ENCODE measurements at regions not wholly inside any gene's neighbourhood (a gene's known extent, or its start where the extent isn't known, plus 50 kb on each side); places are given as distances from the start of the nearest gene placed in this dataset.

DNA sequence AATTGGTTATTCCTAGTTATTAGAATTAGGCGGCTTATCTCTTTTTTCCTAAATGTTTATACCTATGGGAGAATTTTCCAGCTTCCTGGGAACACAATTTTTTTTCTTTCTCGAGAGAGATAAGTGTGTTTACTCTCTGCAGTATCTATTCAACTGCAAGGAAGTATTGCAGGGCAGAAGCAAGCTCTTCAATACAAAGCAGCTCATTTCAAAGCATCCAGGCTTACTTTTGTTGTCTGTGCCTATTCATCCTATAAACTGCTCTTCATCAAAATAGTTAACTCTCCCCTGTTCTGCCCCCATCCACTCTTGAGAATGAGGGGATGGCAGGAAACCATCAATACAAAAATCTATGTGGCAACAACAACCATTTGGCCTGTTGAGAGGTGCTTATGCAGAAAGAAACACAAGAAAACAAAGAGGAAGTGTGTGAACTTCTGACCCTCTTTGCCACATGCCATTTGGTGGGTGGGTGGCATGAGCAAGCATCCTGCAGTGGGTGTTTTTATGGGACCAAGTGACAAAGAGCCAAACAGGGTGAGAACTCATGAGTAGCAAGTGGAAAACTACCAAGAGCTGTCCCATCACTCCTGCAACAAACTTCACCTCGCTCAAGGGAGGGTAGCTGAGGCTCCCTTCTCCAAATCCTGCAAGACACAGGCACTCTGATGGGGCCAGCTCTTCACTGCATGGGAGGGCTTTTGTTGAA is 50.6 kb upstream of the MRPS6 start:
- H3K9ac ChIP-seq (ENCODE audit: low read depth, low read length), result no peak overlapping the region
- WGBS, result 64% methylated on average over 3 of the region's 3 CpGs
- H3K27ac ChIP-seq (ENCODE audit: low read depth, low read length), result no peak overlapping the region
- H3K36me3 ChIP-seq (ENCODE audit: insufficient read depth, low read length), result no peaks in the 10 kb centered on the region
- H3K27me3 ChIP-seq (ENCODE audit: insufficient read depth, low read length), result no peaks in the 10 kb centered on the region
- H3K9me3 ChIP-seq (ENCODE audit: insufficient read depth, low read depth, low read length), result peaks cover 4% of the 10 kb centered on the region; the same call in 1 of the 2 replicates
- H3K4me1 ChIP-seq (ENCODE audit: insufficient read depth, low read length), result peaks cover 24% of the 10 kb centered on the region
- no peak overlapping the region for H3K4me3 ChIP-seq (ENCODE audit: low read length)

DNA sequence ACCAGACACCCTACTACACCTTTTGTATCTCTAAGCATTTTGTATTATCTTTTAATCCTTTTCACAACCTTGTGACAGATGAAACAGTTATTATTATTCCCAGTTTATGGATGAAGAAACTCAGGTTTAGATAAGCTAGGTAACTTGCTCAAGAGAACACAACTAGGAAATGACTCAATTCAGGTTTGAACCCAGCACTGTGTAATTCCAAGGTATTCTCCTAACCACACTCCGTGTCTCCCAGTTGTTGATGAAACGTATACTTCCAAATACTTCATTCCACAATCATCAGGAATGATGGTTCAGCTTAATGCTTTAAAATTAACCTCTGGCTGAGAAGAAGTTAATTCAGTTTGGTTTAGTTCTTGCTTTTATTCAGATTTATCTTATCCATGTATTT is 51.7 kb upstream of the MRPS6 start:
- H3K4me3 ChIP-seq (ENCODE audit: low read length), result no peak overlapping the region
- H3K27ac ChIP-seq (ENCODE audit: low read depth, low read length), result no peak overlapping the region
- no peak overlapping the region for H3K9ac ChIP-seq (ENCODE audit: low read depth, low read length)
- peaks cover 24% of the 10 kb centered on the region for H3K4me1 ChIP-seq (ENCODE audit: insufficient read depth, low read length)
- H3K27me3 ChIP-seq (ENCODE audit: insufficient read depth, low read length), result no peaks in the 10 kb centered on the region
- H3K9me3 ChIP-seq (ENCODE audit: insufficient read depth, low read depth, low read length), result peaks cover 4% of the 10 kb centered on the region; the same call in 1 of the 2 replicates
- 94% methylated on average over 2 of the region's 2 CpGs for WGBS
- no peaks in the 10 kb centered on the region for H3K36me3 ChIP-seq (ENCODE audit: insufficient read depth, low read length)

DNA sequence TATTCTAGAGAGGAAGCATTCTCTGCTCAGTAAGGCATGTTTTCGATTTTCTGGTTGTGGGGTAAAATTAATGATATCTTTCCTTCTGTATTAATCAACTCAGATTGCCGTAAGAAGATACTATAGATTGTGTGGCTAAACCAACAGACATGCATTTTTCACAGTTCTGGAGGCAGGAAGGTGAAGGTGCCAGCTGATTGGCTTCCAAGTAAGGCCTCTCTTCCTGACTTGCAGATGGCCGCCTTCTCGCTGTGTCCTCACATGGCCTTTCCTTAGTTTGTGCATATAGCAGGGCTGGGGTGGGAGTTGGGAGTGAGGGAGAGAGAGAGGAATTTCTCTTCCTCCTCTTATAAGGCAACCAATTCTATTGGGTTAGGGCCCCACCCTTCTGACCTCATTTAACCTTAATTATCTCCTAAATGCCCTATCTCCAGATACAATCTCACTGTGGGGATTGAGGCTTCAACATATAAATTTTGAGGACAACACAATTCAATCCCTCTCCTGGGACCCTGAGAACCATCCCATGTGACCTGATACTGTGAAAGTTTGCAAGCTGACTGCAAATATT is 52.3 kb upstream of the MRPS6 start:
- H3K9ac ChIP-seq (ENCODE audit: low read depth, low read length), result no peak overlapping the region
- no peak overlapping the region for H3K4me3 ChIP-seq (ENCODE audit: low read length)
- H3K27ac ChIP-seq (ENCODE audit: low read depth, low read length), result no peak overlapping the region

DNA sequence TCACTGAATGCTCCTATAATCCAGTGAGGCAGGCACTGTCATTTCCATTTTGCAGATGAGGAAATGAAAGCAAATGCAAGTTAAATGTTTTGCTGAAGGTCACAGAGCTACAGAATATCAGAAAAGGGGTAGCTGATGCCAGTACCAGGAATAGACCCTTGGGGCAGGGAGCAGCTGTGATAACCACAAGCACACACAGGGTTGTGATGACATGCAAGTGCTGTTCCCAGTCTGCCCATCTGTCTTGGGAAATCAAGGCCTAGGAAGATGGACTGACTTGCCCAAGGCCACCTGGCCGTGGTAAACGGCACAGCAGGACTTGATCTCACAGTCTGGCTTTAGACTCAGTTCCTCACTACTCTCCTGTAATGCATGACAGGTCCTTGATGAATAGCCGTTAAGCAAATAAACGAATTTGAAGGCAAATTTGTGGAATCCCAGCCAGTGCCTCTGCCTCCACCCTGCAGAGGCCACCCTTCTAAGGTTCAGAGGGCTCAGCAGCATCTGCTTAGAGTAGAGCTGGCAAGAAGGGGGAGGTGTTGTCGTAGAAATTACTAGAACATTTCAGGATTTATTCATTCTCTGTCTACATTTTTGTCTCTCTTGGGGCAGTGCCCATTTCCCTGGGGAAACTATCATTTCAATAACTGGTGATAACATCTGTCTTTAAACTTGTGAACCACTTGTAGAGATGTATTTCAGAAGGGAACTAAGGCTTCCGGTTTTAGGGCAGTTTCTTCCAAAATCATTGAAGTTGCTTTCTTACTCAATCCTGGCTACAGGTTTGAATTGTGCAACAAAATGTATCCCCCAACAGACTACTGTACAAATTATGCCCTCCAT is 53.2 kb upstream of the MRPS6 start:
- no peak overlapping the region for H3K27ac ChIP-seq (ENCODE audit: low read depth, low read length)
- no peaks in the 10 kb centered on the region for H3K27me3 ChIP-seq (ENCODE audit: insufficient read depth, low read length)
- H3K9ac ChIP-seq (ENCODE audit: low read depth, low read length), result no peak overlapping the region
- H3K4me3 ChIP-seq (ENCODE audit: low read length), result no peak overlapping the region
- H3K4me1 ChIP-seq (ENCODE audit: insufficient read depth, low read length), result peaks cover 24% of the 10 kb centered on the region
- H3K9me3 ChIP-seq (ENCODE audit: insufficient read depth, low read depth, low read length), result peaks cover 4% of the 10 kb centered on the region; the same call in 1 of the 2 replicates
- H3K36me3 ChIP-seq (ENCODE audit: insufficient read depth, low read length), result no peaks in the 10 kb centered on the region
- 76% methylated on average over 6 of the region's 6 CpGs for WGBS

More for the DNA sequence above, 52.3 kb upstream of the MRPS6 start:
- WGBS, result 89% methylated on average over 4 of the region's 4 CpGs
- Histone ChIP-seq H3K4me1 (ENCODE audit: insufficient read depth, low read length) (peaks cover 24% of the 10 kb centered on the region), H3K9me3 (ENCODE audit: insufficient read depth, low read depth, low read length) (peaks cover 4% of the 10 kb centered on the region; the same call in 1 of the 2 replicates), H3K36me3 (ENCODE audit: insufficient read depth, low read length) (no peaks in the 10 kb centered on the region), H3K27me3 (ENCODE audit: insufficient read depth, low read length) (no peaks in the 10 kb centered on the region)

DNA sequence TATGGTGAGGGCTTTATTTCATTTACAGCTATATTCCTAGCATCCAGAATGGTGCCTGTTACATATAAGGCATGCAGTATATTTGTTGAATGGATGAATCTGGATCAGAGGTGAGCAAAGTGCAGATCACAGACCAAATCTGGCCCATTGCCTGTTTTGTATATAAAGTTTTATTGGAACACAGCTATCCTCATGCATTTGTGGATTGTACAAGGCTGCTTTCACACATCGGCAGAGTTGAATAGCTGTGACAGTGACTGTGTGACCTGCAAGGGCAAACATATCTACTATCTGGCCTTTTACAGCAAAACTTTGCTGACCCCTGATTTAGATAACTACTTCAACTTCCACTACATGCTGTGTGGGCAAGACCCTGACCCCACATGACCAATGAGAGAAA is 54.0 kb upstream of the MRPS6 start:
- no peak overlapping the region for H3K27ac ChIP-seq (ENCODE audit: low read depth, low read length)
- peaks cover 24% of the 10 kb centered on the region for H3K4me1 ChIP-seq (ENCODE audit: insufficient read depth, low read length)

DNA sequence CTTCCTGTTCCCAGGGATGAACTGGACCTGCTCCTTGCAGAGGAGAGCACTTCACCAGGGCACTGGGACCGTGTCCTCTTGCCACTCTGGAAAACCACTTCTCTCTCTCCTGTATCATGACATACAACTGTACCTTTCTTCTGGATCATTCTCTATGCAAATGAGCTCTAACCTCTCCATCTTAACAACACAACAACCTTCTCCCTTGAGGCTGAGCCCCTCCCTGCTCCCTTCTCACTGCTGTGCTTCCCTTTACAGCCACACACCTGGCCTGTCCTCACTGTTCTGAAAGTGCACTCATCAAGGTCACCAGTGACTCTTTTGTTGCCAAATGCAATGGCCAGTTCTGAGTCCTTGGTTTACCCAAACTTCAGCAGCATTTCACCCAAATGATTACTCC is 54.5 kb upstream of the MRPS6 start:
- Histone ChIP-seq H3K36me3 (ENCODE audit: insufficient read depth, low read length) (no peaks in the 10 kb centered on the region), H3K27ac (ENCODE audit: low read depth, low read length) (no peak overlapping the region), H3K27me3 (ENCODE audit: insufficient read depth, low read length) (no peaks in the 10 kb centered on the region), H3K9me3 (ENCODE audit: insufficient read depth, low read depth, low read length) (peaks cover 4% of the 10 kb centered on the region; the same call in 1 of the 2 replicates), H3K4me1 (ENCODE audit: insufficient read depth, low read length) (peaks cover 24% of the 10 kb centered on the region), H3K4me3 (ENCODE audit: low read length) (no peak overlapping the region), H3K9ac (ENCODE audit: low read depth, low read length) (no peak overlapping the region)
- WGBS, result 91% methylated on average over 1 of the region's 1 CpG

More for the DNA sequence above, 54.0 kb upstream of the MRPS6 start:
- Histone ChIP-seq H3K27me3 (ENCODE audit: insufficient read depth, low read length) (no peaks in the 10 kb centered on the region), H3K36me3 (ENCODE audit: insufficient read depth, low read length) (no peaks in the 10 kb centered on the region), H3K9ac (ENCODE audit: low read depth, low read length) (no peak overlapping the region), H3K9me3 (ENCODE audit: insufficient read depth, low read depth, low read length) (peaks cover 4% of the 10 kb centered on the region; the same call in 1 of the 2 replicates), H3K4me3 (ENCODE audit: low read length) (no peak overlapping the region)
- 96% methylated on average over 1 of the region's 1 CpG for WGBS

DNA sequence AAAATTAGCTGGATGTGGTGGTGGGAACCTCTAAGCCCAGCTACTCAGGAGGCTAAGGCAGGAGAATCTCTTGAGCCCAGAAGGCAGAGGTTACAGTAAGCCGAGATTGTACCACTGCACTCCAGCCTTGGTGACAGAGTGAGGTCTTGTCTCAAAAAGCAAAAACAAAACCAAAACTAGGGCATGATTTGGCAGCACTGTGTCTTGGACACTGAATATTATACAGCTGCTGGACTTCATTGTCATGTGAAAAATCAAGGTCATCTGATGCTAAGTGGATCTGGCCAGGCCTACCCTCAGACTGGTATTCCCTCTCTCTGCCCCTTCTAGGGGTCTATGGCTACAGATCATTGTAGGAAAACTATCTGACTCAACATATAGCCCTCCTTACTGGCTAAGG is 55.2 kb upstream of the MRPS6 start:
- H3K4me1 ChIP-seq (ENCODE audit: insufficient read depth, low read length), result peaks cover 19% of the 10 kb centered on the region
- H3K4me3 ChIP-seq (ENCODE audit: low read length), result no peak overlapping the region
- 88% methylated on average over 1 of the region's 1 CpG for WGBS
- no peak overlapping the region for H3K27ac ChIP-seq (ENCODE audit: low read depth, low read length)
- no peaks in the 10 kb centered on the region for H3K27me3 ChIP-seq (ENCODE audit: insufficient read depth, low read length)
- no peak overlapping the region for H3K9ac ChIP-seq (ENCODE audit: low read depth, low read length)
- peaks cover 4% of the 10 kb centered on the region; the same call in 1 of the 2 replicates for H3K9me3 ChIP-seq (ENCODE audit: insufficient read depth, low read depth, low read length)
- H3K36me3 ChIP-seq (ENCODE audit: insufficient read depth, low read length), result no peaks in the 10 kb centered on the region

DNA sequence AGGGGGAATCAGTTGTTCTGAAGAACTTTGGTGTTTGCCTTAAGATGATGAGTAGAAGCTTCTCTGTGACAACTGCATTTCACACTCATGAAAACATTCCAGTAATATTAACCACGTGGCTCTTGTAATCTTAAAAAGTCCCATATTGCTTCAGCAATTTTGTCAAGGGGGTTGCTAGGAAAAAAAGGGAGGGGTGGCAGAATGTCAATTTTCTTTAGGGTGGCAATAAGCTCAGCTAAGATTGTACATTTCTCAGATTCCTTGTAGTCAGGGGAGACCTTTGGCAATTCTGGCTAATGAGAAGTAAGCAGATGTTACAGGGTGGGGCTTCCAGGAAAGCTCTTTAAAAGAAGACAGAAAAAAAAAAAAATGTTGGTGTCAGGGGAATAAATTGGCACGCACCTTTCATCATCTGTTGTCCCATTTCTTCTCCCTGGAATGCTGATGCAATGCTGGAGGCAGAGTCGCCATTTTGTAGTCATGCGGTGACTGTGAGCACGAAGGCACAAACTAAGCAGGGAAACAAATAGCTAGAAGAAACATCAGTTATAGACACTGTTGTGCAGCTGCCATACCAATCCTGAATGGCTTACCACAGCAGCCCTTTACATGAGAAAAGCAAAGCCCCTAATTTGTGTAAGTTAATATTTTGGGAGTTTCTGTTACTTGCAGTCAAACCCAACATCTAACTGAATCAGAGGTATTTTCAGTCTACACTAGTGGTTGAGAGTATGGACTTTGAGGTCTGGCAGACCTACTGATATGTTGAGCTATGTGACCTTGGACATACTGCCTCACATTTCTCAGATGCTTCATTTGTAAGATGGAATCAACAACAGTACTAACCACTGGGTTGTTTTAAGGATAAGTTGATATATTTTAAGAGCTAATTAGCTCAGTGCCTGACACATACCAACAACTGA is 56.1 kb upstream of the MRPS6 start:
- Histone ChIP-seq H3K9me3 (ENCODE audit: insufficient read depth, low read depth, low read length) (peaks cover 4% of the 10 kb centered on the region; the same call in 1 of the 2 replicates), H3K36me3 (ENCODE audit: insufficient read depth, low read length) (no peaks in the 10 kb centered on the region), H3K27ac (ENCODE audit: low read depth, low read length) (no peak overlapping the region), H3K27me3 (ENCODE audit: insufficient read depth, low read length) (no peaks in the 10 kb centered on the region), H3K4me1 (ENCODE audit: insufficient read depth, low read length) (peaks cover 10% of the 10 kb centered on the region; the same call in 1 of the 2 replicates), H3K9ac (ENCODE audit: low read depth, low read length) (no peak overlapping the region), H3K4me3 (ENCODE audit: low read length) (no peak overlapping the region)
- WGBS, result 95% methylated on average over 5 of the region's 5 CpGs

DNA sequence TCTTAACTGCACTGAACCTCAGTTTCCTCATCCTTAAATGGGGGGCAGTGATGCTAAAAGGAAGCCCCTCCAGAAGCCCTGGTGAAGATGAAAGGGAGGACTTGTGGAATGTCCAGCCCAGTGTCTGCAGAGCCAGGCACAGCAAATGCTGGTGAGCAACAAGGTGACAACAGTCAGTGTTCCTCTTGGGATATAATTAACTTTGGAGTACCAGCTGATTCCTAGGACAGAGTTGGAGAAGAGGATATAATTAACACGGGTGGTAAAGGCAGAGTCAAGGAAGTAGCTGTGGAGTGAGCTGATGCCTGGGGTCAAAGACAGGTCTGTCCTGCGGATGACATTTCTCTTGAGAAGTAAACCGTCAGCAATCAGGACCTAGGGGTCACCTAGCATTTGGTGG is 60.7 kb upstream of the MRPS6 start:
- WGBS, result 91% methylated on average over 3 of the region's 3 CpGs
- H3K4me3 ChIP-seq (ENCODE audit: low read length), result no peak overlapping the region
- no peaks in the 10 kb centered on the region for H3K9me3 ChIP-seq (ENCODE audit: insufficient read depth, low read depth, low read length)
- no peak overlapping the region for H3K27ac ChIP-seq (ENCODE audit: low read depth, low read length)
- no peak overlapping the region for H3K9ac ChIP-seq (ENCODE audit: low read depth, low read length)
- no peaks in the 10 kb centered on the region for H3K4me1 ChIP-seq (ENCODE audit: insufficient read depth, low read length)
- no peaks in the 10 kb centered on the region for H3K36me3 ChIP-seq (ENCODE audit: insufficient read depth, low read length)
- no peaks in the 10 kb centered on the region for H3K27me3 ChIP-seq (ENCODE audit: insufficient read depth, low read length)

DNA sequence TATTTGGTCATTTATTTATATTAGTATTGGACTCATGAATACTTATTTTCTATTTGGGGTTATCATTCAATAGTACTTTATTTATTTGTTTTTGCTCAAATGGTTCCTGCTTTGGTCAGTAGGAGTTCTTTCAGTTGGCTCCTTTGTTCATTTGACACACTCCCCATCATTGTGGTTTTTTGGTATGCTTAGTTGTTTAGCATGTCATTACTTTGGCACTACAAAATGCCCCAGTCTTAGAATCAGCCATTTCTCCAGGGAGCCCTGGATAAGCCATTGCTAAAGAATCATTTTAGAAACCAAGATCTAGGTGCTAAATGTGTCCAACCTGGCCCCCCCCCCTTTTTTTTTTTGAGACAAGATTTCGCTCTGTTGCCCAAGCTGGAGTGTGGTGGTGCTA is 61.7 kb upstream of the MRPS6 start:
- Histone ChIP-seq H3K9me3 (ENCODE audit: insufficient read depth, low read depth, low read length) (no peaks in the 10 kb centered on the region), H3K9ac (ENCODE audit: low read depth, low read length) (no peak overlapping the region), H3K27me3 (ENCODE audit: insufficient read depth, low read length) (no peaks in the 10 kb centered on the region), H3K36me3 (ENCODE audit: insufficient read depth, low read length) (no peaks in the 10 kb centered on the region), H3K27ac (ENCODE audit: low read depth, low read length) (no peak overlapping the region), H3K4me1 (ENCODE audit: insufficient read depth, low read length) (no peaks in the 10 kb centered on the region), H3K4me3 (ENCODE audit: low read length) (no peak overlapping the region)
- WGBS, result 100% methylated on average over 1 of the region's 1 CpG

Measured in HUES64 (cell line).